Spleen (tissue), 11 donors: ENCODE measurements at regions not wholly inside any gene's neighbourhood (a gene's known extent, or its start where the extent isn't known, plus 50 kb on each side); places are given as distances from the start of the nearest gene placed in this dataset.
"Not testable (repeated sequence)": the region's sequence is repeated elsewhere in the genome, so short reads cannot be mapped to it uniquely, and the experiment has no call there.

ENCODE experiments used
- DNase-seq: peaks from one replicate; pipeline ENCODE4 v3.0.0-alpha.2; 2020
- H3K27ac ChIP-seq, 8 donors: fragments of 200-600 bp; sonication (generic) in 7 of 8; 1 replicate in 4 of 8; 2 replicates in 4 of 8; pipeline versions ENCODE4 v1.5.0 to v1.8.0; 2016 to 2021; ENCODE audit warnings: inconsistent platforms in 4 of 8, mild to moderate bottlenecking in 4 of 8, moderate library complexity in 1 of 8
- H3K27me3 ChIP-seq, 7 donors: fragments of 200-600 bp; sonication (generic) in 6 of 7; replicated peaks in 1 of 7; 1 replicate in 4 of 7; 2 replicates in 3 of 7; pipeline versions ENCODE4 v1.5.0 to v1.8.0; 2016 to 2021; ENCODE audit warnings: inconsistent platforms in 3 of 7, mild to moderate bottlenecking in 1 of 7
- H3K36me3 ChIP-seq, 6 donors: fragments of 200-600 bp; sonication (generic) in 5 of 6; 1 replicate in 4 of 6; 2 replicates in 2 of 6; pipeline versions ENCODE4 v1.5.0 to v1.8.0; 2016 to 2021; ENCODE audit warnings: inconsistent platforms in 2 of 6
- H3K4me1 ChIP-seq, 6 donors: fragments of 200-600 bp; sonication (generic) in 5 of 6; 1 replicate in 3 of 6; 2 replicates in 3 of 6; pipeline versions ENCODE4 v1.5.0 to v1.8.0; 2016 to 2021; ENCODE audit warnings: inconsistent platforms in 3 of 6
- H3K4me3 ChIP-seq, 8 donors: fragments of 200-600 bp; sonication (generic) in 7 of 8; 1 replicate in 4 of 8; 2 replicates in 4 of 8; pipeline versions ENCODE4 v1.5.0 to v1.8.0; 2016 to 2021; ENCODE audit warnings: inconsistent platforms in 4 of 8, mild to moderate bottlenecking in 4 of 8, moderate library complexity in 2 of 8
- H3K9me3 ChIP-seq, 8 donors: fragments of 200-600 bp; sonication (generic) in 7 of 8; 1 replicate in 4 of 8; 2 replicates in 4 of 8; pipeline versions ENCODE4 v1.5.0 to v1.8.0; 2016 to 2021; ENCODE audit warnings: inconsistent platforms in 4 of 8
- CTCF ChIP-seq, 11 experiments: fragments of 200-600 bp in 7 of 11; fragments of 450-650 bp in 4 of 11; sonication (generic) in 4 of 11; IDR thresholded peaks in 8 of 11; conservative IDR thresholded peaks in 3 of 11; 1 replicate in 7 of 11; 2 replicates in 4 of 11; pipeline versions ENCODE4 v1.4.0 to v1.8.0; 2016 to 2021; ENCODE audit warnings: antibody characterized with exemption in 11 of 11, inconsistent platforms in 4 of 11, mild to moderate bottlenecking in 1 of 11
- POLR2A ChIP-seq, 3 donors: fragments of 450-650 bp; IDR thresholded peaks; one replicate each; pipeline ENCODE4 v1.5.1; 2017; ENCODE audit warnings: antibody characterized with exemption in 3 of 3, mild to moderate bottlenecking in 1 of 3
- POLR2AphosphoS5 ChIP-seq, 3 donors: sonication (generic); formaldehyde crosslinking; IDR thresholded peaks; one replicate each; pipeline ENCODE4 v1.5.1; 2017; ENCODE audit warnings: antibody characterized with exemption in 3 of 3
- WGBS, 5 donors: extraction: QIAGEN DNeasy Blood & Tissue Kit in 3 of 5; methylation state at CpG; one replicate each; pipeline versions ENCODE4 v1.1.5 to v1.1.7; 2013 to 2018; 5-methylcytosine and 5-hydroxymethylcytosine counted together
- intact Hi-C: fragments of 100-400 bp; cut with DNase I; formaldehyde crosslinking; loops from one replicate; pipeline ENCODE4 v1.15.0; 2023; ENCODE audit warnings: low total_unique reads
- donor health status: healthy with polysubstance abuse.
- donor health status: DM: no; HTN: no; CAD: no; lungs with moderate emphysema.
- donor health status: DM: no; HTN: no; CAD: no.
- donor health status: Bipolar disorder and iron deficiency.
- donor health status: healthy.
- donor health status: DM: no; HTN: no; CAD: no.
- donor health status: DM: yes; HTN: yes; CAD: no.

- no peaks in the 10 kb centered on the region for H3K9me3 ChIP-seq
- H3K27ac ChIP-seq = no peak overlapping the region
- H3K27me3 ChIP-seq = no peaks in the 10 kb centered on the region
- intact Hi-C loops = no loop called here
- no peaks in the 10 kb centered on the region for H3K36me3 ChIP-seq
- no peaks in the 10 kb centered on the region for H3K4me1 ChIP-seq
- TF ChIP-seq POLR2AphosphoS5 (IDR thresholded peaks at IDR 0.05) (no peak), POLR2A (IDR thresholded peaks at IDR 0.05) (no peak), CTCF (IDR thresholded peaks at IDR 0.05 in 8 of 11, conservative IDR thresholded peaks at IDR 0.05 in 3 of 11) (no peak)
- H3K4me3 ChIP-seq = no peak overlapping the region
- no peak for DNase-seq
- 89 to 95% (median 92%) methylated on average over 3 of the region's 3 CpGs for WGBS, 5 donors
Observed at GRCh38 chr11:88061111-88061510, 114.1 kb downstream of the RAB38 start.

- H3K36me3 ChIP-seq = no peaks in the 10 kb centered on the region
- TF ChIP-seq POLR2A (IDR thresholded peaks at IDR 0.05) = no peak
- no peak for TF ChIP-seq CTCF (IDR thresholded peaks at IDR 0.05 in 8 of 11, conservative IDR thresholded peaks at IDR 0.05 in 3 of 11)
- no peak for TF ChIP-seq POLR2AphosphoS5 (IDR thresholded peaks at IDR 0.05)
- H3K4me3 ChIP-seq = no peak overlapping the region
- intact Hi-C loops = no loop called here
- no peak overlapping the region for H3K27ac ChIP-seq
- H3K4me1 ChIP-seq = no peaks in the 10 kb centered on the region
- H3K27me3 ChIP-seq = no peaks in the 10 kb centered on the region
- DNase-seq = no peak
- no peaks in the 10 kb centered on the region for H3K9me3 ChIP-seq
Observed at GRCh38 chr11:88059326-88059725, 115.9 kb downstream of the RAB38 start.

GRCh38 chr11:88051396-88051795 lies 123.8 kb downstream of the RAB38 start:
- intact Hi-C loops = no loop called here

GRCh38 chr11:88050247-88050646 lies 125.0 kb downstream of the RAB38 start:
- Histone ChIP-seq H3K9me3 (no peaks in the 10 kb centered on the region), H3K4me1 (no peaks in the 10 kb centered on the region), H3K36me3 (no peaks in the 10 kb centered on the region), H3K4me3 (no peak overlapping the region), H3K27me3 (no peaks in the 10 kb centered on the region), H3K27ac (no peak overlapping the region)
- intact Hi-C loops = no loop called here
- TF ChIP-seq POLR2AphosphoS5 (IDR thresholded peaks at IDR 0.05) = no peak
- WGBS, 5 donors = 24 to 40% (median 28%) methylated on average over 2 of the region's 2 CpGs
- no peak for DNase-seq

More at GRCh38 chr11:88051396-88051795, 123.8 kb downstream of the RAB38 start:
- no peaks in the 10 kb centered on the region for H3K9me3 ChIP-seq
- no peaks in the 10 kb centered on the region for H3K27me3 ChIP-seq
- no peak for TF ChIP-seq CTCF (IDR thresholded peaks at IDR 0.05 in 8 of 11, conservative IDR thresholded peaks at IDR 0.05 in 3 of 11)
- no peak for TF ChIP-seq POLR2AphosphoS5 (IDR thresholded peaks at IDR 0.05)
- TF ChIP-seq POLR2A (IDR thresholded peaks at IDR 0.05) = no peak
- DNase-seq = no peak
- no peaks in the 10 kb centered on the region for H3K4me1 ChIP-seq
- no peak overlapping the region for H3K27ac ChIP-seq
- WGBS, 5 donors = 71 to 86% (median 82%) methylated on average over 2 of the region's 2 CpGs
- no peak overlapping the region for H3K4me3 ChIP-seq
- no peaks in the 10 kb centered on the region for H3K36me3 ChIP-seq

GRCh38 chr11:88045288-88045687 lies 130.0 kb downstream of the RAB38 start:
- H3K4me3 ChIP-seq, H3K9me3 ChIP-seq, intact Hi-C loops, H3K27me3 ChIP-seq, H3K27ac ChIP-seq, DNase-seq, H3K4me1 ChIP-seq, H3K36me3 ChIP-seq: not testable (repeated sequence)
- WGBS, 5 donors = 84 to 93% (median 89%) methylated on average over 5 to 11 of the region's 11 CpGs

- H3K4me1 ChIP-seq, DNase-seq, H3K4me3 ChIP-seq, H3K27ac ChIP-seq, intact Hi-C loops, H3K36me3 ChIP-seq, H3K27me3 ChIP-seq, H3K9me3 ChIP-seq: not testable (repeated sequence)
- 79 to 87% (median 81%) methylated on average over 5 of the region's 5 CpGs for WGBS, 5 donors
Observed at GRCh38 chr11:88044658-88045057, 130.6 kb downstream of the RAB38 start.
